ENCODE measurements at regions not wholly inside any gene's neighbourhood (a gene's known extent, or its start where the extent isn't known, plus 50 kb on each side); places are given as distances from the start of the nearest gene placed in this dataset.

DNA sequence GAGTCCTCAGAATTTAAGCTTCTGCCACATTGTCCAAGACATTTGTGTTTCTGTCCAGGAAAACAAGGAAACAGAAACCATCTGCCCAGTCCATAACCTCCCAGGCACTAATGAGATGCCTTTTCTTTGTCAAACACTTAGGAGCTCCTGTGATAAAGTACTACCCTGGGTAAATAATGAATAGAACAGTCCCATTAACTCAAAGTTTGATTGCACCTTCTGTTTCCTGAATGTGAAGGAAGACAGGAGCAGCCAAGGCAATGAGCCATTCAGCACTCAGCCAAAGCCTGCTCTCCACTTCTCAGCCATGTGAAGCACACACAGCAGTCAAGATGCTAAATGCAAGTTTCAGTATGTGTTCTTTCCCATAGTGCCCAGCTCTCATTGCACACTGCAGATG lies 199.8 kb downstream of the SEC16B start:
- Histone ChIP-seq H3K79me2 (ENCODE audit: control insufficient read depth, insufficient read depth, low read length) (no peaks in the 10 kb centered on the region), H3K9ac (ENCODE audit: low read length) (no peak overlapping the region), H4K20me1 (ENCODE audit: control insufficient read depth, insufficient read depth, low read length, poor library complexity, severe bottlenecking) (no peaks in the 10 kb centered on the region), H3K36me3 (replicated peaks in 1 of 2; ENCODE audit: control extremely low read depth in 1 of 2, control insufficient read depth in 1 of 2, extremely low read depth in 1 of 2, insufficient read depth in 2 of 2, low read length in 1 of 2) (no peaks in the 10 kb centered on the region), H3K27me3 (replicated peaks in 1 of 4; ENCODE audit: control extremely low read depth in 1 of 4, control insufficient read depth in 3 of 4, insufficient read depth in 4 of 4, low read length in 3 of 4) (no peaks in the 10 kb centered on the region), H2AFZ (ENCODE audit: insufficient read depth, low read depth, low read length, poor library complexity, severe bottlenecking) (no peak overlapping the region), H3K4me1 (ENCODE audit: control insufficient read depth in 2 of 2, insufficient read depth in 2 of 2, low read length in 2 of 2) (no peaks in the 10 kb centered on the region), H3K27ac (ENCODE audit: low read length in 2 of 2) (no peak overlapping the region), H3K4me3 (ENCODE audit: control extremely low read depth in 1 of 5, extremely low read depth in 1 of 5, insufficient read depth in 1 of 5, low read depth in 2 of 5, low read length in 4 of 5) (no peak overlapping the region), H3K4me2 (replicated peaks; ENCODE audit: low read depth, low read length, poor library complexity, severe bottlenecking) (no peak overlapping the region), H3K9me3 (ENCODE audit: control extremely low read depth in 1 of 3, control insufficient read depth in 2 of 3, insufficient read depth in 1 of 3, low read length in 2 of 3) (peaks cover 0 to 6% (median 1%) of the 10 kb centered on the region in 3 donors)
- Mint-ChIP-seq H3K27me3 (no peaks in the 10 kb centered on the region), H3K4me3 (no peak overlapping the region), H3K27ac (no peak overlapping the region), H3K4me1 (no peaks in the 10 kb centered on the region), H3K9me3 (ENCODE audit: insufficient read depth) (peaks cover 10% of the 10 kb centered on the region)
- CTCF ChIA-PET: no interaction called here
- POLR2A ChIA-PET: no interaction called here
- ATAC-seq (ENCODE audit: low read depth): no peak
- DNase-seq: no peak
- intact Hi-C loops (cut with micrococcal nuclease): no loop called here
- TF ChIP-seq EZH2 (IDR thresholded peaks at IDR 0.05; ENCODE audit: borderline replicate concordance, insufficient read depth, low read depth, low read length, poor library complexity, severe bottlenecking): no peak
- TF ChIP-seq, protein P1, sequence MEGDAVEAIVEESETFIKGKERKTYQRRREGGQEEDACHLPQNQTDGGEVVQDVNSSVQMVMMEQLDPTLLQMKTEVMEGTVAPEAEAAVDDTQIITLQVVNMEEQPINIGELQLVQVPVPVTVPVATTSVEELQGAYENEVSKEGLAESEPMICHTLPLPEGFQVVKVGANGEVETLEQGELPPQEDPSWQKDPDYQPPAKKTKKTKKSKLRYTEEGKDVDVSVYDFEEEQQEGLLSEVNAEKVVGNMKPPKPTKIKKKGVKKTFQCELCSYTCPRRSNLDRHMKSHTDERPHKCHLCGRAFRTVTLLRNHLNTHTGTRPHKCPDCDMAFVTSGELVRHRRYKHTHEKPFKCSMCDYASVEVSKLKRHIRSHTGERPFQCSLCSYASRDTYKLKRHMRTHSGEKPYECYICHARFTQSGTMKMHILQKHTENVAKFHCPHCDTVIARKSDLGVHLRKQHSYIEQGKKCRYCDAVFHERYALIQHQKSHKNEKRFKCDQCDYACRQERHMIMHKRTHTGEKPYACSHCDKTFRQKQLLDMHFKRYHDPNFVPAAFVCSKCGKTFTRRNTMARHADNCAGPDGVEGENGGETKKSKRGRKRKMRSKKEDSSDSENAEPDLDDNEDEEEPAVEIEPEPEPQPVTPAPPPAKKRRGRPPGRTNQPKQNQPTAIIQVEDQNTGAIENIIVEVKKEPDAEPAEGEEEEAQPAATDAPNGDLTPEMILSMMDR (IDR thresholded peaks at IDR 0.05): no peak

DNA sequence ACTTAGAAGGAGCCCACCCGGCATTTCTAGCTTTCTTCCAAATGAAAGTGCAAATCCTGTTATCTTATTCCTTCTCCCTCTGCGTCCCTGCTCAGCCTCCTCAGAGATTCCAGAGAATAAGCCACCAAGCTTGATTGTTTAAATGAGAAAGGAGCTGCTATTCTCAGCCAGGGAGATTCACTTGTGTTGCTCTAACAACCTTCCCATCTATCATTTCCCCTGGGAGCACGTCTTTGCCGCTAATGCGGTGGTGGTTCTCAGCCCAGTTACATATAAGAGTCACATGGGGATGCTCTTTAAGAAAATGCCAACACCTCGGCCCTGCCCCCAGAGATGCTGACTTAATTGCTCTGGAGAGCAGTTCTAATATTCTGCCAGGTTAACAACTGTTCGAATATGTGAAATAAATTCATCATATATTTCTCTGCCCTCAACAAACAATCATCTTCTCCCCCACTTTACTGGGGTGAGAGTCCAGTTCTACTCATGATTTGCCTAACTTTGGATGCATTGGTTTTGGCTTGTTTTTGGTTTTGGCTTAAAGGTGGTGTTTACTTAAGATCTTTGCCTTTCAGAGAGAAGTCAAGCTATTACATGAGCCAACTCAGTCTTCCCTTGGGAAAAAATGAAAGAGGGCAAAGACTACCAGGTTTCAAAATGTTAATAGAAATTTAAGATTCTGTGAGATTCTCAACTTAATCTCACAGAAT lies 213.9 kb downstream of the SEC16B start:
- H3K4me3 Mint-ChIP-seq: no peak overlapping the region
- 77% methylated on average over 4 of the region's 7 CpGs for WGBS (ENCODE audit: insufficient coverage)
- H3K4me1 ChIP-seq (ENCODE audit: control insufficient read depth in 2 of 2, insufficient read depth in 2 of 2, low read length in 2 of 2): no peaks in the 10 kb centered on the region
- H3K4me3 ChIP-seq (ENCODE audit: control extremely low read depth in 1 of 5, extremely low read depth in 1 of 5, insufficient read depth in 1 of 5, low read depth in 2 of 5, low read length in 4 of 5): no peak overlapping the region
- no peak overlapping the region for H3K4me2 ChIP-seq (replicated peaks; ENCODE audit: low read depth, low read length, poor library complexity, severe bottlenecking)
- H3K27ac Mint-ChIP-seq: no peak overlapping the region
- no peak overlapping the region for H3K9ac ChIP-seq (ENCODE audit: low read length)
- H3K27me3 Mint-ChIP-seq: peaks cover 1% of the 10 kb centered on the region
- H3K79me2 ChIP-seq (ENCODE audit: control insufficient read depth, insufficient read depth, low read length): no peaks in the 10 kb centered on the region
- no peak overlapping the region for H3K27ac ChIP-seq (ENCODE audit: low read length in 2 of 2)
- H4K20me1 ChIP-seq (ENCODE audit: control insufficient read depth, insufficient read depth, low read length, poor library complexity, severe bottlenecking): no peaks in the 10 kb centered on the region
- no peak for TF ChIP-seq EZH2 (IDR thresholded peaks at IDR 0.05; ENCODE audit: borderline replicate concordance, insufficient read depth, low read depth, low read length, poor library complexity, severe bottlenecking)
- TF ChIP-seq, protein P1 (IDR thresholded peaks at IDR 0.05): no peak
- H3K9me3 ChIP-seq (ENCODE audit: control extremely low read depth in 1 of 3, control insufficient read depth in 2 of 3, insufficient read depth in 1 of 3, low read length in 2 of 3): peaks cover 0 to 2% (median 0%) of the 10 kb centered on the region in 3 donors
- no peaks in the 10 kb centered on the region for H3K4me1 Mint-ChIP-seq
- DNase-seq (no peak), ATAC-seq (ENCODE audit: low read depth) (no peak)
- no peaks in the 10 kb centered on the region for H3K36me3 ChIP-seq (replicated peaks in 1 of 2; ENCODE audit: control extremely low read depth in 1 of 2, control insufficient read depth in 1 of 2, extremely low read depth in 1 of 2, insufficient read depth in 2 of 2, low read length in 1 of 2)
- intact Hi-C loops (cut with micrococcal nuclease): no loop called here
- no peaks in the 10 kb centered on the region for H3K27me3 ChIP-seq (replicated peaks in 1 of 4; ENCODE audit: control extremely low read depth in 1 of 4, control insufficient read depth in 3 of 4, insufficient read depth in 4 of 4, low read length in 3 of 4)
- POLR2A ChIA-PET: no interaction called here
- H2AFZ ChIP-seq (ENCODE audit: insufficient read depth, low read depth, low read length, poor library complexity, severe bottlenecking): no peak overlapping the region
- CTCF ChIA-PET: no interaction called here
- peaks cover 2% of the 10 kb centered on the region for H3K9me3 Mint-ChIP-seq (ENCODE audit: insufficient read depth)

All from B cell (primary cell).